ENCODE measurements at regions not wholly inside any gene's neighbourhood (a gene's known extent, or its start where the extent isn't known, plus 50 kb on each side); places are given as distances from the start of the nearest gene placed in this dataset.

DNA sequence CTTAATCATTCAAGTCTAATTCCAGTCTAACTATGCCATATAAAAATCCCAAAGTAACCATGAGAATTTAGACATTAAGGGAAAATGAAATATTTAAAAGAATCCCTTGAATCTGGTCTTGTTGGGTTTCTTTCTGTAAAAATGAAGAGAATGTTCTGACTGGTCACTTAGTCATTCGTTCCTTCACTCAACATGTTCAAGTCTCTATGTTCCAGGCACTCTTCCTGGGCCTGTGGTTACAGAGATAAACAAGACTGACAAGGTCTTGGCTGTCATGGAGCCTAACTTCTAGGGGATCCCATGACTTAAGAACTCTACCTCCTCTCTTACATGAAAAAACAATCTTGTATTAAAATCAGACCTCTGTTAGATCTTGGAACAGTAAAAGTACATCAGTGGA is 638.6 kb upstream of the TBL1XR1 start:
- TF ChIP-seq, protein P1, sequence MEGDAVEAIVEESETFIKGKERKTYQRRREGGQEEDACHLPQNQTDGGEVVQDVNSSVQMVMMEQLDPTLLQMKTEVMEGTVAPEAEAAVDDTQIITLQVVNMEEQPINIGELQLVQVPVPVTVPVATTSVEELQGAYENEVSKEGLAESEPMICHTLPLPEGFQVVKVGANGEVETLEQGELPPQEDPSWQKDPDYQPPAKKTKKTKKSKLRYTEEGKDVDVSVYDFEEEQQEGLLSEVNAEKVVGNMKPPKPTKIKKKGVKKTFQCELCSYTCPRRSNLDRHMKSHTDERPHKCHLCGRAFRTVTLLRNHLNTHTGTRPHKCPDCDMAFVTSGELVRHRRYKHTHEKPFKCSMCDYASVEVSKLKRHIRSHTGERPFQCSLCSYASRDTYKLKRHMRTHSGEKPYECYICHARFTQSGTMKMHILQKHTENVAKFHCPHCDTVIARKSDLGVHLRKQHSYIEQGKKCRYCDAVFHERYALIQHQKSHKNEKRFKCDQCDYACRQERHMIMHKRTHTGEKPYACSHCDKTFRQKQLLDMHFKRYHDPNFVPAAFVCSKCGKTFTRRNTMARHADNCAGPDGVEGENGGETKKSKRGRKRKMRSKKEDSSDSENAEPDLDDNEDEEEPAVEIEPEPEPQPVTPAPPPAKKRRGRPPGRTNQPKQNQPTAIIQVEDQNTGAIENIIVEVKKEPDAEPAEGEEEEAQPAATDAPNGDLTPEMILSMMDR (IDR thresholded peaks at IDR 0.05; ENCODE audit: low read depth, low read length): no peak
- no peak overlapping the region for H3K4me3 ChIP-seq (ENCODE audit: low read depth, low read length)

DNA sequence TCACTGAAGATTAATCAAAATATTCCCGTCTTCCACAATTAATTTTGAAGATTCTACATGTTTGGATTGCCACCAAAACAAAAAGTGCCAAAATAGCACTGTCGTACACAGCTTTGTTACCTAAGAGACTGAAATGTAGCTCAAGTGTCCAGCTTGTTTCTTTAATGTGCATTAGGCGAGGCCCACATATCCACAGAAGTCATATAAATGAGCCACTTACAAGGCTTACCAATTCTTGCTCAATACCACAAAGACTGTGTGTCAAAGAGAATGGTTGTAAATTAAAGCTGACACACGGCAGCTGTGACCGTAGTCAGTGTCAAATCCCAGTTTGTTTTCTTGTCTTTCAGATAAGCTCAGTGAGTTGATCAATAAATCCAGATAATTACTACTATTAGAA is 639.4 kb upstream of the TBL1XR1 start:
- no peak overlapping the region for H3K4me3 ChIP-seq (ENCODE audit: low read depth, low read length)
- TF ChIP-seq, protein P1 (IDR thresholded peaks at IDR 0.05; ENCODE audit: low read depth, low read length): no peak

DNA sequence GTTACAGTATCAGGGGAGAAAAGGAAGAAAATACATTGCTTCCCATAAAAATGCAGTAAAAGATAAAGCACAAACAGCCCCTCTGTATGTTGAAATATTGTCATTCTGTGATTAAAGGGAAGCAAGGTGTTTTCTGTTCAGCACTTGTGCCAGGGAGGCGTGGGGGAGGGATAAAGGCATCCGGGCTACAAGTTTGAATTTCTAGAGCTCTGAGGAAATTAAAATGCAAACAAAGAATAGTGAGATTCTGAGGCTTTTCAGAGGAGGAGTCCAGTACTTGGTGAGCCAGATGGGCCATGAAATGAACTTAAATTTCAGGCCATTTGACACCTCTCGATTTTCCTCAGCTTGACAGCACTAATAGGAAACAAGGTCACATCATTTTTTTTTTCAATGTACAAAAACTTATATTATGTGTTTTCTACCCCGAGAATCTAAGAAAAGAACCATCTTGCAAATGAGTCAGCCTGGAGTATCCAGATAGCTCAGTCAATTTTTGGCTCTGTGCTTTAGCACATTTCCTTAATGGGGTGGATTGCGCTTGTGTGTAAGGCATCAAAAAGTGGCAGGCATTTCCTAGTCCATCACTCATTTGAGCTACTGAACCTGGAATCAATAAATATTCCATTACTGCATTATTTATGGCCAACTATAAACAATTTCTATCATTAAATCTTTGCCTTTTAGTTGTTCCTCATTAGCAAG is 640.8 kb upstream of the TBL1XR1 start:
- TF ChIP-seq, protein P1 (IDR thresholded peaks at IDR 0.05; ENCODE audit: low read depth, low read length): no peak
- no peak overlapping the region for H3K4me3 ChIP-seq (ENCODE audit: low read depth, low read length)

DNA sequence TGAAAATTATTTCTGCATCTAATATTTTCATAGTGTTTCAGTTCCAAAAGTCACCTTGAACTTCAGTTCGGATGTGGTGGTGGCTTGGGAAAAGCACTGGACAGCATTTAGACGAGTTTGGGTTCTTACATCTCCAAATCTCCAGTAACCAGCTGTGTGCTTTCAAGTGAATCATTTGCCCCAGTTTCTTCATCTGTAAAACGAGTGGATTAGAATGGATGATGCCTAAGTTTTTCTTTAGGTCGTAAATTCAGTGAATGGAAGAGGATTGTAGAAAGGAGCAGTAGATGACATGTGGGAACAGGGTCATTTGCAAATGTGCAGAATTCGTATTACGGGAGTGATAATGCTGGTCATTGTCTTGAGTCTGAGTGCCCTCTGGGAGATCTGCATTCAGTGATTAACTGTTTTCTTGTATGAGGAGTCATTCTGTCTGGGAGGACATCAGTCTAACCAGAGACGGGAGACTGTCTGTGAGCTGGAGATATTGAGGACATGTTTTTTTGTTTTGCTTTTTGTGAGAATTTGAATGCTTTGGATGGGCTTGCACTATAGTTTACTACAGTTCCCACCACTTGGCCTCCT is 641.6 kb upstream of the TBL1XR1 start:
- TF ChIP-seq, protein P1 (IDR thresholded peaks at IDR 0.05; ENCODE audit: low read depth, low read length): no peak
- no peak overlapping the region for H3K4me3 ChIP-seq (ENCODE audit: low read depth, low read length)

DNA sequence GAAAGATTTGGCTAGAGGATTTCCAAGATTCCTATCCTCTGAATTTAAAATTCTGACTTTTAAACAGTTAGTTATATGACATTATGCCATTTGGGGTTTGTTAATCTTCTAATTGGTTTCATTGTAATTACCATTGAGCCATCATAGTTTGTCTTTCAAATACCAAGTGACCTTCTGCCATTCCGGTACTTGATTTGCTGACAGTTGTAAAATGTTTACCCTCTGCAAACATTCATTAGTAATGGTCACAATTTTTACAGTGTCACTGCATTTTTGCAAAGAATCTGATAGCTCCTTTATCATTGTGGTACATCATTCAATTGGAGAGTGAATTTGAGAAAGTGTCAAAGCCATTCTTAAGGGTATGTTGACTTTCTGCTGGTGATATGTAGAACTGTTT is 645.0 kb upstream of the TBL1XR1 start:
- TF ChIP-seq, protein P1 (IDR thresholded peaks at IDR 0.05; ENCODE audit: low read depth, low read length): no peak
- no peak overlapping the region for H3K4me3 ChIP-seq (ENCODE audit: low read depth, low read length)

DNA sequence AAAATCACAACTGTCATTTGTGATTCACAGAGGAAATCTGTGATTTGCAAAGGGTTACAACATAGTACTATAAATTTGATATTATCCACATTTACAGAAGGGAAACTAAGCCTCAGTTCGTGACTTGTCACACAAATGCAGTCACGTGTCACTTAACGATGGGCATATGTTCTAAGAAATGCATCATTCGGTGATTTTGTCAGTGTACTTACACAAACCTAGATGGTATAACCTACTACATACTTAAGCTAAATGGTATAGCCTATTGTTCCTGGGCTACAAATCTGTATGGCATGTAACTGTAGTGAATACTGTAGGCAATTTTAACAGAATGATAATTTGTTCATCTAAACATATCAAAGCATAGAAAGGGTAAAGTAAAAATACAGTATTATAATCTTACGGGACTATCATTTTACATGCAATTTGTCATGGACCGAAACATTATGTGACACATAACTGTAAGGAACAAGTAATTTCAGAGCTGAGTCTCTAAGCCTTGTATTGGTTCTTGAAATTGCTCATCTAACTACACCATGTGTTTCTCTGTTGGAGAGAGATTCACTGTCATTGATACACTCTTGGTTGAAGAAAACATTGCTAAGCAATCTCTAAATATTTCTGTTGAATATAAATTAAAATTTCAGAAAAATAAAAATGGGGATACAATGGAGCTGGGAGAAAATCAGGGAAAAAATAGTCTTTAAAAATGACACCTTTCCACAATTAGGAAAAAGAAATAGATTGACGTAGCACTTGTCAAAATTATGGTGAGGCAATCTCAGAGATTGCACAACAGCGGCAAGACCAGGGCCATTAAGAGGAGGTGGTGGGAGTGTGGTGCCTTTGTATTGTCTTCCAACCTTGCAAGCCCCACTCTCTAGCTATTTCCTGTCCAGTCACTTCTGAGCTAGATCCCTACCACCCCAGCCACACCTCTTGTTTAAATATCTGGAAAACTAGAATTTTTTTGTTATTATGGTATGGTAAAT is 645.8 kb upstream of the TBL1XR1 start:
- TF ChIP-seq, protein P1 (IDR thresholded peaks at IDR 0.05; ENCODE audit: low read depth, low read length): no peak
- no peak overlapping the region for H3K4me3 ChIP-seq (ENCODE audit: low read depth, low read length)

All from WI38 (cell line).